ENCODE measurements at regions not wholly inside any gene's neighbourhood (a gene's known extent, or its start where the extent isn't known, plus 50 kb on each side); places are given as distances from the start of the nearest gene placed in this dataset.

- DNase-seq (no peak), ATAC-seq (ENCODE audit: low read depth) (no peak)
- no peak overlapping the region for H3K4me2 ChIP-seq (ENCODE audit: low read depth, low read length)
- H3K56ac ChIP-seq (ENCODE audit: extremely low read depth, insufficient read depth, low read length) = no peak overlapping the region
- no peak overlapping the region for H3K9ac ChIP-seq (ENCODE audit: low read depth, low read length)
- no peak overlapping the region for H3K27ac ChIP-seq (ENCODE audit: insufficient read depth, low read length)
- H4K8ac ChIP-seq (ENCODE audit: low read depth in 2 of 2, low read length in 2 of 2) = no peak overlapping the region
- no peak overlapping the region for H3K18ac ChIP-seq (ENCODE audit: low read depth, low read length)
- H3K4ac ChIP-seq (ENCODE audit: low read depth, low read length) = no peak overlapping the region
- dilution Hi-C loops (cut with HindIII; ENCODE audit: low sequenced_read_pairs, unreplicated experiment) = no loop called here
- no peak overlapping the region for H3K14ac ChIP-seq (replicated peaks; ENCODE audit: low read depth, low read length)
- no peak overlapping the region for H2BK20ac ChIP-seq (ENCODE audit: low read depth, low read length)
- no peak overlapping the region for H2AK5ac ChIP-seq (ENCODE audit: low read depth, low read length)
- intact Hi-C loops (cut with micrococcal nuclease) = no loop called here
- no peak overlapping the region for H4K5ac ChIP-seq (ENCODE audit: low read depth, low read length)
- POLR2A ChIA-PET (ENCODE audit: unreplicated experiment) = no interaction called here
- H2BK15ac ChIP-seq (ENCODE audit: low read depth, low read length) = no peak overlapping the region
- in situ Hi-C loops (cut with MboI; ENCODE audit: low sequenced_read_pairs) = no loop called here
- no peak overlapping the region for H2BK5ac ChIP-seq (ENCODE audit: low read depth, low read length, poor library complexity, severe bottlenecking)
- no peaks in the 10 kb centered on the region for H3K36me3 ChIP-seq (ENCODE audit: control insufficient read depth, insufficient read depth, low read length)
- H3K27me3 ChIP-seq (ENCODE audit: control insufficient read depth, insufficient read depth, low read length) = no peaks in the 10 kb centered on the region
- H2BK120ac ChIP-seq (ENCODE audit: low read depth, low read length) = no peak overlapping the region
- no peak overlapping the region for H4K91ac ChIP-seq (ENCODE audit: insufficient read depth, low read depth, low read length)
- CTCF ChIA-PET = no interaction called here
- no peak overlapping the region for H3K23ac ChIP-seq (ENCODE audit: low read depth, low read length)
- no peaks in the 10 kb centered on the region for H3K9me1 ChIP-seq (ENCODE audit: insufficient read depth, low read length)
- TF ChIP-seq RAD21 (IDR thresholded peaks at IDR 0.05; ENCODE audit: low read length) (no peak), POLR2A (IDR thresholded peaks at IDR 0.05; ENCODE audit: low read depth, low read length) (no peak), MXI1 (IDR thresholded peaks at IDR 0.05; ENCODE audit: borderline replicate concordance, low read depth, low read length) (no peak), CHD1 (IDR thresholded peaks at IDR 0.05; ENCODE audit: low read depth, low read length) (no peak), SMC3 (IDR thresholded peaks at IDR 0.05; ENCODE audit: low read depth, low read length) (no peak), BHLHE40 (IDR thresholded peaks at IDR 0.05; ENCODE audit: low read depth, low read length) (no peak)
- TF ChIP-seq, protein P1, sequence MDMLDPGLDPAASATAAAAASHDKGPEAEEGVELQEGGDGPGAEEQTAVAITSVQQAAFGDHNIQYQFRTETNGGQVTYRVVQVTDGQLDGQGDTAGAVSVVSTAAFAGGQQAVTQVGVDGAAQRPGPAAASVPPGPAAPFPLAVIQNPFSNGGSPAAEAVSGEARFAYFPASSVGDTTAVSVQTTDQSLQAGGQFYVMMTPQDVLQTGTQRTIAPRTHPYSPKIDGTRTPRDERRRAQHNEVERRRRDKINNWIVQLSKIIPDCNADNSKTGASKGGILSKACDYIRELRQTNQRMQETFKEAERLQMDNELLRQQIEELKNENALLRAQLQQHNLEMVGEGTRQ (IDR thresholded peaks at IDR 0.05; ENCODE audit: low read depth, low read length) = no peak
- no peak overlapping the region for H2AK9ac ChIP-seq (replicated peaks; ENCODE audit: low read depth, low read length, poor library complexity)
- no peaks in the 10 kb centered on the region for H4K20me1 ChIP-seq (ENCODE audit: insufficient read depth, low read length)
- BruUV-seq (replicated peaks) = no TSS peak
- H2AFZ ChIP-seq (replicated peaks; ENCODE audit: low read length, poor library complexity) = no peak overlapping the region
- H3K4me1 ChIP-seq (ENCODE audit: control insufficient read depth, insufficient read depth, low read length) = no peaks in the 10 kb centered on the region
- H3K9me3 ChIP-seq (ENCODE audit: control insufficient read depth, insufficient read depth, low read length) = no peaks in the 10 kb centered on the region
- H3K4me3 ChIP-seq (ENCODE audit: insufficient read depth, low read depth, low read length) = no peak overlapping the region
- no peaks in the 10 kb centered on the region for H3K79me1 ChIP-seq (ENCODE audit: low read depth in 1 of 2, low read length in 2 of 2)
Observed at GRCh38 chr2:155913356-155913755, 419.2 kb downstream of the NR4A2 start.

Measured in IMR-90 (cell line).